Left lung (tissue), 4 donors: ENCODE measurements at regions not wholly inside any gene's neighbourhood (a gene's known extent, or its start where the extent isn't known, plus 50 kb on each side); places are given as distances from the start of the nearest gene placed in this dataset.

Source experiments
- ATAC-seq: fragments of 200-7000 bp; cut with Tn5 transposase; one replicate; pipeline ENCODE4 v1.9.1; 2020; ENCODE audit warnings: moderate library complexity
- DNase-seq, 4 donors: peaks; one replicate each; pipeline ENCODE4 v3.0.0-alpha.2; 2013 to 2020
- H3K27ac ChIP-seq, 2 donors: fragments of 200-600 bp; sonication (generic) in 1 of 2; one replicate each; pipeline versions ENCODE4 v1.5.0 to v1.8.0; 2020 to 2021
- H3K27me3 ChIP-seq, 2 donors: fragments of 200-600 bp; sonication (generic) in 1 of 2; one replicate each; pipeline versions ENCODE4 v1.5.0 to v1.8.0; 2020 to 2021
- H3K36me3 ChIP-seq, 2 donors: fragments of 200-600 bp; sonication (generic) in 1 of 2; one replicate each; pipeline versions ENCODE4 v1.5.0 to v1.8.0; 2020 to 2021
- H3K4me1 ChIP-seq, 2 donors: fragments of 200-600 bp; one replicate each; pipeline ENCODE4 v1.8.0; 2021
- H3K4me3 ChIP-seq, 2 donors: fragments of 200-600 bp; sonication (generic) in 1 of 2; one replicate each; pipeline versions ENCODE4 v1.5.0 to v1.8.0; 2020 to 2021; ENCODE audit warnings: mild to moderate bottlenecking in 1 of 2
- H3K9me3 ChIP-seq, 2 donors: fragments of 200-600 bp; sonication (generic) in 1 of 2; one replicate each; pipeline versions ENCODE4 v1.5.0 to v1.8.0; 2020 to 2021
- CTCF ChIP-seq, 2 donors: fragments of 200-600 bp; sonication (generic) in 1 of 2; IDR thresholded peaks; one replicate each; pipeline versions ENCODE4 v1.5.0 to v1.8.0; 2021; ENCODE audit warnings: antibody characterized with exemption in 2 of 2
- intact Hi-C, 2 donors: fragments of 100-400 bp; cut with DNase I; formaldehyde crosslinking; loops; one replicate each; pipeline versions ENCODE4 v1.11.2 to v1.14.2; 2022
- donor health status: DM: no; HTN: yes; CAD: no.
- donor health status: DM: no; HTN: no; CAD: no.

GRCh38 chr10:6759961-6760360 lies 179.9 kb upstream of the PRKCQ start:
- no peak for DNase-seq
- intact Hi-C loops, result no loop called here
- no peak for ATAC-seq

GRCh38 chr10:6757158-6757557 lies 177.1 kb upstream of the PRKCQ start:
- no peak for ATAC-seq
- intact Hi-C loops, result no loop called here
- no peaks in the 10 kb centered on the region for H3K4me1 ChIP-seq
- peaks cover 0 to 31% of the 10 kb centered on the region in 2 donors for H3K27me3 ChIP-seq
- H3K4me3 ChIP-seq, result no peak overlapping the region
- H3K36me3 ChIP-seq, result no peaks in the 10 kb centered on the region
- H3K27ac ChIP-seq, result no peak overlapping the region
- DNase-seq, result no peak
- no peak for TF ChIP-seq CTCF (IDR thresholded peaks at IDR 0.05)
- no peaks in the 10 kb centered on the region for H3K9me3 ChIP-seq

More at GRCh38 chr10:6759961-6760360, 179.9 kb upstream of the PRKCQ start:
- no peak for TF ChIP-seq CTCF (IDR thresholded peaks at IDR 0.05)
- no peak overlapping the region for H3K4me3 ChIP-seq
- H3K27me3 ChIP-seq, result peaks cover 0 to 31% of the 10 kb centered on the region in 2 donors
- H3K27ac ChIP-seq, result no peak overlapping the region
- H3K4me1 ChIP-seq, result no peaks in the 10 kb centered on the region
- H3K36me3 ChIP-seq, result no peaks in the 10 kb centered on the region
- H3K9me3 ChIP-seq, result no peaks in the 10 kb centered on the region

GRCh38 chr10:6756716-6757115 lies 176.6 kb upstream of the PRKCQ start:
- Histone ChIP-seq H3K27ac (no peak overlapping the region), H3K9me3 (no peaks in the 10 kb centered on the region)

GRCh38 chr10:6755781-6756460 lies 175.8 kb upstream of the PRKCQ start:
- Histone ChIP-seq H3K9me3 (no peaks in the 10 kb centered on the region), H3K4me3 (no peak overlapping the region), H3K36me3 (no peaks in the 10 kb centered on the region), H3K27ac (no peak overlapping the region), H3K4me1 (no peaks in the 10 kb centered on the region), H3K27me3 (peaks cover 0 to 26% of the 10 kb centered on the region in 2 donors)
- no peak for TF ChIP-seq CTCF (IDR thresholded peaks at IDR 0.05)
- no peak for DNase-seq
- ATAC-seq, result no peak
- intact Hi-C loops, result no loop called here

More at GRCh38 chr10:6756716-6757115, 176.6 kb upstream of the PRKCQ start:
- Histone ChIP-seq H3K27me3 (peaks cover 0 to 31% of the 10 kb centered on the region in 2 donors), H3K4me3 (no peak overlapping the region), H3K36me3 (no peaks in the 10 kb centered on the region), H3K4me1 (no peaks in the 10 kb centered on the region)
- ATAC-seq, result no peak
- intact Hi-C loops, result no loop called here
- DNase-seq, result no peak
- no peak for TF ChIP-seq CTCF (IDR thresholded peaks at IDR 0.05)

GRCh38 chr10:6753644-6754043 lies 173.6 kb upstream of the PRKCQ start:
- Histone ChIP-seq H3K36me3 (no peaks in the 10 kb centered on the region), H3K4me3 (no peak overlapping the region), H3K27me3 (peaks cover 0 to 14% of the 10 kb centered on the region in 2 donors), H3K27ac (no peak overlapping the region), H3K4me1 (no peaks in the 10 kb centered on the region), H3K9me3 (no peaks in the 10 kb centered on the region)
- DNase-seq (no peak), ATAC-seq (no peak)
- TF ChIP-seq CTCF (IDR thresholded peaks at IDR 0.05), result no peak
- intact Hi-C loops, result no loop called here
